H1 (cell line): ENCODE measurements at regions not wholly inside any gene's neighbourhood (a gene's known extent, or its start where the extent isn't known, plus 50 kb on each side); places are given as distances from the start of the nearest gene placed in this dataset.
A peak's percentile ranks its signal among the peaks of the same experiment; 100 is the strongest.

Experiments used
- EGR1 ChIP-seq: IDR thresholded peaks from 2 replicates; pipeline ENCODE4 v1.6.1; 2011; ENCODE audit warnings: low read depth, low read length, borderline replicate concordance
- NANOG ChIP-seq: IDR thresholded peaks from 2 replicates; pipeline ENCODE4 v1.6.1; 2011; ENCODE audit warnings: low read length, low read depth, mild to moderate bottlenecking, inconsistent platforms; ENCODE audit not compliant: insufficient read depth, poor library complexity, severe bottlenecking
- SP2 ChIP-seq: IDR thresholded peaks from 2 replicates; pipeline ENCODE4 v1.6.1; 2012; ENCODE audit warnings: mild to moderate bottlenecking, low read length, inconsistent platforms
- TF ChIP-seq, protein P1 (sequence below), 3 experiments: IDR thresholded peaks; 1 replicate in 2 of 3; 2 replicates in 1 of 3; pipeline versions ENCODE4 v1.5.1 to v1.6.1; 2011; ENCODE audit warnings: low read length in 3 of 3, mild to moderate bottlenecking in 3 of 3, inconsistent platforms in 2 of 3, low read depth in 1 of 3, moderate library complexity in 1 of 3; ENCODE audit not compliant: insufficient read depth in 1 of 3; ENCODE audit errors: control extremely low read depth in 1 of 3

DNA sequence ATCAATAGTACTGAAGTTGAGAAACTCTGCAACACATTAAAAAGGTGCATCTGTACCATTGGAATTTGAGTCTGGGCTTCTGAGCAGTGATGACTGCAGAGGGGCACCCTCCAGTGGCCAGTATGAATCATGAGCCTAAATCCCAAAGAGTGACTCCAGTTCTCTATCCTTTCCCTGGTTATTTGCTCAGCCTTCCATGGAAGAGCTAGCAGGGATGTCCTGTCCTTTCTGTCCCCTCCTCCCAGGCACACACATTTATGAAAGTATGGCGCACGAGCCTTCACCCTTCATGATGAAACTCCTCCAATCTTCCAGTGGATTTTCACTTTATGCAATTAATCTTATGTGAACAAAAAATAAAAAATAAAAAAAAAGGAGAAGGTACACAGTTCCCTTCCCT, 81.0 kb downstream of the ESM1 start (continued):
- TF ChIP-seq NANOG (no peak), SP2 (no peak), EGR1 (no peak)
- TF ChIP-seq, protein P1, sequence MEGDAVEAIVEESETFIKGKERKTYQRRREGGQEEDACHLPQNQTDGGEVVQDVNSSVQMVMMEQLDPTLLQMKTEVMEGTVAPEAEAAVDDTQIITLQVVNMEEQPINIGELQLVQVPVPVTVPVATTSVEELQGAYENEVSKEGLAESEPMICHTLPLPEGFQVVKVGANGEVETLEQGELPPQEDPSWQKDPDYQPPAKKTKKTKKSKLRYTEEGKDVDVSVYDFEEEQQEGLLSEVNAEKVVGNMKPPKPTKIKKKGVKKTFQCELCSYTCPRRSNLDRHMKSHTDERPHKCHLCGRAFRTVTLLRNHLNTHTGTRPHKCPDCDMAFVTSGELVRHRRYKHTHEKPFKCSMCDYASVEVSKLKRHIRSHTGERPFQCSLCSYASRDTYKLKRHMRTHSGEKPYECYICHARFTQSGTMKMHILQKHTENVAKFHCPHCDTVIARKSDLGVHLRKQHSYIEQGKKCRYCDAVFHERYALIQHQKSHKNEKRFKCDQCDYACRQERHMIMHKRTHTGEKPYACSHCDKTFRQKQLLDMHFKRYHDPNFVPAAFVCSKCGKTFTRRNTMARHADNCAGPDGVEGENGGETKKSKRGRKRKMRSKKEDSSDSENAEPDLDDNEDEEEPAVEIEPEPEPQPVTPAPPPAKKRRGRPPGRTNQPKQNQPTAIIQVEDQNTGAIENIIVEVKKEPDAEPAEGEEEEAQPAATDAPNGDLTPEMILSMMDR (IDR thresholded peaks at IDR 0.05; ENCODE audit: control extremely low read depth in 1 of 3, insufficient read depth in 1 of 3, low read depth in 1 of 3, low read length in 3 of 3): peak; percentile 49 to 72 (median 69)
- TF ChIP-seq, all 59 proteins: peak for 5
